ENCODE measurements at regions not wholly inside any gene's neighbourhood (a gene's known extent, or its start where the extent isn't known, plus 50 kb on each side); places are given as distances from the start of the nearest gene placed in this dataset.

- H3K4me3 ChIP-seq, result no peak overlapping the region
- ATAC-seq (no peak), DNase-seq (no peak)
- H3K27me3 ChIP-seq (ENCODE audit: low read depth), result no peaks in the 10 kb centered on the region
- no peaks in the 10 kb centered on the region for H3K9me3 ChIP-seq
- H3K4me1 ChIP-seq, result no peaks in the 10 kb centered on the region
- intact Hi-C loops (cut with DNase I), result no loop called here
- H3K36me3 ChIP-seq, result no peaks in the 10 kb centered on the region
- no peak overlapping the region for H3K27ac ChIP-seq
- TF ChIP-seq CTCF (IDR thresholded peaks at IDR 0.05), result no peak
Observed at GRCh38 chr18:1464444-1465217, 560.0 kb downstream of the ADCYAP1 start.

GRCh38 chr18:1466035-1466434 lies 561.4 kb downstream of the ADCYAP1 start:
- ATAC-seq (no peak), DNase-seq (no peak)
- Histone ChIP-seq H3K9me3 (no peaks in the 10 kb centered on the region), H3K27ac (no peak overlapping the region), H3K4me1 (no peaks in the 10 kb centered on the region), H3K27me3 (ENCODE audit: low read depth) (no peaks in the 10 kb centered on the region), H3K36me3 (no peaks in the 10 kb centered on the region), H3K4me3 (no peak overlapping the region)
- intact Hi-C loops (cut with DNase I), result no loop called here
- no peak for TF ChIP-seq CTCF (IDR thresholded peaks at IDR 0.05)

- intact Hi-C loops (cut with DNase I), result no loop called here
Observed at GRCh38 chr18:1467461-1467964, 562.8 kb downstream of the ADCYAP1 start.

GRCh38 chr18:1468550-1468949 lies 563.9 kb downstream of the ADCYAP1 start:
- H3K27ac ChIP-seq, result no peak overlapping the region
- no peak for TF ChIP-seq CTCF (IDR thresholded peaks at IDR 0.05)
- DNase-seq, result no peak
- no peaks in the 10 kb centered on the region for H3K36me3 ChIP-seq
- no peak for ATAC-seq
- no peak overlapping the region for H3K4me3 ChIP-seq
- no peaks in the 10 kb centered on the region for H3K27me3 ChIP-seq (ENCODE audit: low read depth)
- no peaks in the 10 kb centered on the region for H3K4me1 ChIP-seq
- H3K9me3 ChIP-seq, result no peaks in the 10 kb centered on the region
- intact Hi-C loops (cut with DNase I), result no loop called here

More at GRCh38 chr18:1467461-1467964, 562.8 kb downstream of the ADCYAP1 start:
- no peak for TF ChIP-seq CTCF (IDR thresholded peaks at IDR 0.05)
- Histone ChIP-seq H3K4me3 (no peak overlapping the region), H3K9me3 (no peaks in the 10 kb centered on the region), H3K4me1 (no peaks in the 10 kb centered on the region), H3K36me3 (no peaks in the 10 kb centered on the region), H3K27me3 (ENCODE audit: low read depth) (no peaks in the 10 kb centered on the region), H3K27ac (no peak overlapping the region)
- ATAC-seq (no peak), DNase-seq (no peak)

GRCh38 chr18:1475867-1476266 lies 571.2 kb downstream of the ADCYAP1 start:
- ATAC-seq (no peak), DNase-seq (no peak)
- Histone ChIP-seq H3K9me3 (no peaks in the 10 kb centered on the region), H3K4me1 (no peaks in the 10 kb centered on the region), H3K36me3 (no peaks in the 10 kb centered on the region), H3K4me3 (no peak overlapping the region), H3K27ac (no peak overlapping the region), H3K27me3 (ENCODE audit: low read depth) (no peaks in the 10 kb centered on the region)
- no peak for TF ChIP-seq CTCF (IDR thresholded peaks at IDR 0.05)
- intact Hi-C loops (cut with DNase I), result no loop called here
